ENCODE measurements at regions not wholly inside any gene's neighbourhood (a gene's known extent, or its start where the extent isn't known, plus 50 kb on each side); places are given as distances from the start of the nearest gene placed in this dataset.

- Histone ChIP-seq H3K36me3 (ENCODE audit: control insufficient read depth in 2 of 3, insufficient read depth in 3 of 3, low read length in 3 of 3) (no peaks in the 10 kb centered on the region), H3K9me3 (ENCODE audit: control insufficient read depth in 2 of 3, insufficient read depth in 1 of 3, low read length in 3 of 3) (no peaks in the 10 kb centered on the region)
- FAIRE-seq, result no peak
Measured at GRCh38 chr11:79953629-79954028, 512.8 kb upstream of the TENM4 start.

GRCh38 chr11:79950741-79951140 is 509.9 kb upstream of the TENM4 start:
- no peaks in the 10 kb centered on the region for H3K9me3 ChIP-seq (ENCODE audit: control insufficient read depth in 2 of 3, insufficient read depth in 1 of 3, low read length in 3 of 3)

More at GRCh38 chr11:79953629-79954028, 512.8 kb upstream of the TENM4 start:
- intact Hi-C loops (cut with DNase I), result no loop called here
- Histone ChIP-seq H3K27ac (ENCODE audit: low read depth in 2 of 2, low read length in 2 of 2) (no peak overlapping the region), H3K9ac (ENCODE audit: low read length in 3 of 3) (no peak overlapping the region), H3K27me3 (ENCODE audit: control insufficient read depth, insufficient read depth, low read length) (no peaks in the 10 kb centered on the region), H3K4me3 (ENCODE audit: low read length in 3 of 3) (no peak overlapping the region), H3K4me1 (ENCODE audit: control insufficient read depth in 2 of 3, insufficient read depth in 2 of 3, low read depth in 1 of 3, low read length in 3 of 3) (no peaks in the 10 kb centered on the region)
- no peak for DNase-seq
- TF ChIP-seq CTCF (IDR thresholded peaks at IDR 0.05; ENCODE audit: borderline replicate concordance, extremely low read depth, insufficient read depth), result no peak

GRCh38 chr11:79950172-79950571 is 509.3 kb upstream of the TENM4 start:
- Histone ChIP-seq H3K9me3 (ENCODE audit: control insufficient read depth in 2 of 3, insufficient read depth in 1 of 3, low read length in 3 of 3) (no peaks in the 10 kb centered on the region), H3K27me3 (ENCODE audit: control insufficient read depth, insufficient read depth, low read length) (no peaks in the 10 kb centered on the region), H3K4me1 (ENCODE audit: control insufficient read depth in 2 of 3, insufficient read depth in 2 of 3, low read depth in 1 of 3, low read length in 3 of 3) (no peaks in the 10 kb centered on the region), H3K27ac (ENCODE audit: low read depth in 2 of 2, low read length in 2 of 2) (no peak overlapping the region), H3K9ac (ENCODE audit: low read length in 3 of 3) (no peak overlapping the region), H3K4me3 (ENCODE audit: low read length in 3 of 3) (no peak overlapping the region), H3K36me3 (ENCODE audit: control insufficient read depth in 2 of 3, insufficient read depth in 3 of 3, low read length in 3 of 3) (no peaks in the 10 kb centered on the region)
- DNase-seq (no peak), FAIRE-seq (no peak)
- intact Hi-C loops (cut with DNase I), result no loop called here
- no peak for TF ChIP-seq CTCF (IDR thresholded peaks at IDR 0.05; ENCODE audit: borderline replicate concordance, extremely low read depth, insufficient read depth)

More at GRCh38 chr11:79950741-79951140, 509.9 kb upstream of the TENM4 start:
- no peak overlapping the region for H3K27ac ChIP-seq (ENCODE audit: low read depth in 2 of 2, low read length in 2 of 2)
- H3K9ac ChIP-seq (ENCODE audit: low read length in 3 of 3), result no peak overlapping the region
- DNase-seq, result no peak
- TF ChIP-seq CTCF (IDR thresholded peaks at IDR 0.05; ENCODE audit: borderline replicate concordance, extremely low read depth, insufficient read depth), result no peak
- no peaks in the 10 kb centered on the region for H3K27me3 ChIP-seq (ENCODE audit: control insufficient read depth, insufficient read depth, low read length)
- H3K4me1 ChIP-seq (ENCODE audit: control insufficient read depth in 2 of 3, insufficient read depth in 2 of 3, low read depth in 1 of 3, low read length in 3 of 3), result no peaks in the 10 kb centered on the region
- H3K36me3 ChIP-seq (ENCODE audit: control insufficient read depth in 2 of 3, insufficient read depth in 3 of 3, low read length in 3 of 3), result no peaks in the 10 kb centered on the region
- FAIRE-seq, result no peak
- intact Hi-C loops (cut with DNase I), result no loop called here
- H3K4me3 ChIP-seq (ENCODE audit: low read length in 3 of 3), result no peak overlapping the region

GRCh38 chr11:79949574-79949973 is 508.7 kb upstream of the TENM4 start:
- Histone ChIP-seq H3K9me3 (ENCODE audit: control insufficient read depth in 2 of 3, insufficient read depth in 1 of 3, low read length in 3 of 3) (no peaks in the 10 kb centered on the region), H3K36me3 (ENCODE audit: control insufficient read depth in 2 of 3, insufficient read depth in 3 of 3, low read length in 3 of 3) (no peaks in the 10 kb centered on the region), H3K4me3 (ENCODE audit: low read length in 3 of 3) (no peak overlapping the region), H3K27ac (ENCODE audit: low read depth in 2 of 2, low read length in 2 of 2) (no peak overlapping the region), H3K4me1 (ENCODE audit: control insufficient read depth in 2 of 3, insufficient read depth in 2 of 3, low read depth in 1 of 3, low read length in 3 of 3) (no peaks in the 10 kb centered on the region), H3K27me3 (ENCODE audit: control insufficient read depth, insufficient read depth, low read length) (no peaks in the 10 kb centered on the region), H3K9ac (ENCODE audit: low read length in 3 of 3) (no peak overlapping the region)
- intact Hi-C loops (cut with DNase I), result no loop called here
- DNase-seq, result no peak
- no peak for TF ChIP-seq CTCF (IDR thresholded peaks at IDR 0.05; ENCODE audit: borderline replicate concordance, extremely low read depth, insufficient read depth)
- no peak for FAIRE-seq
